GM21423 (cell line): ENCODE measurements at regions not wholly inside any gene's neighbourhood (a gene's known extent, or its start where the extent isn't known, plus 50 kb on each side); places are given as distances from the start of the nearest gene placed in this dataset.

Source experiments
- ATAC-seq: cut with Tn5 transposase; IDR thresholded peaks from one replicate; pipeline ENCODE4 v1.9.1; 2021; ENCODE audit warnings: mild to moderate bottlenecking, moderate library complexity; ENCODE audit not compliant: unreplicated experiment

GRCh38 chr15:95522533-95522932, 808.0 kb upstream of the NR2F2 start:
- no peak for ATAC-seq

- ATAC-seq, result no peak
These were observed 801.6 kb upstream of the NR2F2 start for GRCh38 chr15:95528920-95529319.

DNA sequence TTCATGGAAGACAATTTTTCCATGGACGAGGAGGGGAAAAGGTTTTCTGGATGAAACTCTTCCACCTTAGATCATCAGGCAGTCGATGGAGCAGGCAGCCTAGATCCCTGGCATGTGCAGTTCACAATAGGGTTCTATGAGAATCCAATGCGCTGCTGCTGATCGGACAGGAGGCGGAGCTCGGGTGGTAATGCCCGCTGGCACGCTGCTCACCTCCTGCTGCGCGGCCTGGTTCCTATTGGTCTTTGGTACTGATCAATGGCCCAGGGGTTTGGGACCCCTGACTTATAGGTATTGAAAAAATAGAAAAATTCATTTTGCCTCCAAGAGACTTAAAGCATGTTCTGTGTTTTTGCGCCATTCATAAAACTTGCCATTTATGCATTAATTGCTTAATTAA, 793.9 kb upstream of the NR2F2 start:
- ATAC-seq, result no peak

GRCh38 chr15:95538693-95539092, 791.8 kb upstream of the NR2F2 start:
- ATAC-seq, result no peak

GRCh38 chr15:95541301-95541700, 789.2 kb upstream of the NR2F2 start:
- ATAC-seq, result no peak

DNA sequence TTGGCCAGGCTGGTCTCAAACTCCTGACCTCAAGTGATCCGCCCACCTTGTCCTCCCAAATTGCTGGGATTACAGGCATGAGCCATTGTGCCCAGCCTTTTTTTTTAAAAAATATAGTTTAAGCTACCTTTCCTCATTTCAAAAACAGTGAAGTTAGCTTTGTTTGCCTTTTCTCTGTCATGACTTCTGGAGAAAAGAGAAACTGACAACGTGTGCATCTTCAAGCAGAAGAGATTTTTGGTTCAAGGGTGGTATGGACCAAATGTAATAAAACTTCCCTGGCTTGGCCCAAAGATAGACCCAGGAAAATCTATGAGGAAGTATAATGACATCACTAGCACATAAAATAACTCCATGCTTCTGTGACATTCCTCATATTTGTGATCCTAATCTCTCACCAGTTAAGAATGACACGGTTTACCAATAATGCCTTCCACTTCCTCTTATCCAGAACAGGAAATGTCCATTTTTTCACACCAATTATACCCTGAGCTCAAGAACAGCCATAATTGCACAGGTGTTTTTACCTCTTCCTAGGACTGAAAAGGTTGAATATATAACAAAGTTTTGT, 781.2 kb upstream of the NR2F2 start:
- ATAC-seq, result no peak

GRCh38 chr15:95550702-95551101, 779.8 kb upstream of the NR2F2 start:
- no peak for ATAC-seq

DNA sequence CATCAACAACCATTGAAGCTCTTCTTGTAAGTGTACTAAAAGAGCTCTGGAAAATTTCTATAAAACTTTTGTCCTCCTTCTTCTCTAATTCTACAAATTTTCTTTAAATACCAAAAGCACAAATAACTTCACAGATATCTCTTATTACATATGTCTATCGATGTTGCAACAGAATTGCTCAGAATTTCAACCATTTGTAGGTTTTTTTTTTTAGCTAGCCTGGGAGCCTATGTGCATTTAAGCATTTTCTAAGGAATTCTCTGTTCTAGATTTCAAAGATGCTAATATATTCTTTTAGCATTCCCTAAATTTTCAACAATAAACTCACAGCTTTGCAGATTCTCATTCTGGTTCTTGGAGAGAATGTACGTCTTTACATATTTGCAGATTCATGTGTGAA, 774.3 kb upstream of the NR2F2 start:
- no peak for ATAC-seq

DNA sequence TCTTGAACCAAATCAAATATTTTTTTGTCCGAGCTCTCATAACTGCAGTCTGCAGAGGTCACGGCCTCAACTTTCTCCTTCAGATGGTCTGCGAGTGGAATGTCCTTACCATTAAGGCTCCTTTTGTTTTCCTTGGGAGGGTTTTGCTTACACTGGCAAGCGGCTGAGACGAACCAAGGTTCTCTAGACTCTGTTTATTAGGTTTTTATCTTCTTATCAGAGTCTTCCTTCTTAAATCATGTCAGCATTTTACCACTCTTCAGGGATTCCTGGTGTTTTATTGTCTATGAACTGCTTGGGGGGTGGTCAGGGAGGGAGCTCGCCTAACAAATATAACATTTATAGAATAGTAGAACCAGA, 773.7 kb upstream of the NR2F2 start:
- no peak for ATAC-seq

DNA sequence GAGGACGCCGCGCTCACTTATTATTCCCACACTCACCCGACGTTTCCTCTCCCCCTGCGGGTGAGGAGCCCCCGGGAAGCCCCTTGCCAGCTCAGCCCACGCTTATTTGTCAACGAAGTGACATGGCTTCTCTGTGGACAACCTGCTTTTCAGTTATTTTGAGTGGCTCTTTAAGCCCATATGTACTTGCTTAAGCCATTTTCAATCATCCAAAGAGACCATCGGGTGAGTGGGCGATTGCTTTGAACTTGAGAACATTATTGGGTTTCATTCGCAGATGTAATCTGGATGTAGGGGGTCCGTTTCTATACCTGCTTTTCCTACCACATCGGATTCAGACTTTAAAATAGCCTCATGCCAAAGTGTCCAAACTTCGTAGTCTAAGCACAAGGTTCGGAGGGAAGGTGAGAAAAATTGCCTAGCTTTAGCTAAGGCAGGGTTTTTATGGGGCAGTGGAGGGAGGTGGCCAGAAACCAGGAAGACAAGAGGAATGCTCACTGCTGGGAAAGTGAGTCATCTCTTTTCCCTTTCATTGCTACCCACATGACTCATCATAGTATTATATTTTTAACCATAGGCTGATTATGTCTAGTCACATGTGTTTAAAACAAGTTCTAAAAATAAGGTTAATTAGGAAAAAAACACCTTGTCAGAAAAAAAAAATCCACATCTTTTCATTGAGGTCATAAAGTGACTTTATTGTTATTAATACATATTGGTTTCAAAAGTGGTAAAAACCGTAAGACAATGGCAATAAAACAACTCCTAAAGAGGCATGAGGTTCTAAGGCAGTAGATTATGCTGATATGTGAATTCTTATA, 773.1 kb upstream of the NR2F2 start:
- no peak for ATAC-seq

DNA sequence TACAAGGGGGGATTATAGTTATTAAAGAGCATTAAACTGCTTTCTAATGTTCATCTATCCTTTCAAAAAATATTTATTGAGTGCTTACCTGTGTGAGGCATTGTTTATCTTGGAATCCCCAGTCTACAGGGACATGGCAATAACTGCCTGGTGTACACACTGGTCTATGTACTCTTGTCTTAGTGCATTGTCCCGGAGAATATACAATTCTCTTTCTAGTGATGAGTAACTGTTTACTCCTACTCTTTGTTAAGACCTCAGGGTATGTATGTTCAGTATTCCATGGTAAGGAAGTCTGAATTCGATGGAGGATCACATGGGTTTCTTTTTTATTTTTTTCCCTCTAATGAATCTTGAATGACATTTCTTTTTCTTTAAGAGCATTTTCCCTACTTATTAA, 772.4 kb upstream of the NR2F2 start:
- ATAC-seq, result no peak

DNA sequence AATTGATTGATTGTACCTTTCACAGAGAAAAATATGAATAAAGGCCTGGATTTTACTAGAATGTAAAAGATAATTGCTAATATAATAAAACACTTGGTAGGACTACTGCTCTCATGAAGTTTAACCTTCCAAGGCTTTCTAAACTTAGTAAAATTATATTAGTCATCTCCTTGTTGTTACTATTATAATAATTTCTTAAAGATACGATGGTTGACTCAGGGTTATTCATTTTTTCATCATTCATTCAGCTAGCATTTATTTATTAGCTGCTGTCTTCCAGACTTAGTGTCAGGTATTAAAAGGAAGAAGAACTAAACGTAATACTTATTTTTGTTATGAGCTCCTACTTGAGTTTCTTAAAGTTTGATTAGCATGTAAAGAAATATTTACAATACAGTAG, 771.6 kb upstream of the NR2F2 start:
- ATAC-seq, result no peak

DNA sequence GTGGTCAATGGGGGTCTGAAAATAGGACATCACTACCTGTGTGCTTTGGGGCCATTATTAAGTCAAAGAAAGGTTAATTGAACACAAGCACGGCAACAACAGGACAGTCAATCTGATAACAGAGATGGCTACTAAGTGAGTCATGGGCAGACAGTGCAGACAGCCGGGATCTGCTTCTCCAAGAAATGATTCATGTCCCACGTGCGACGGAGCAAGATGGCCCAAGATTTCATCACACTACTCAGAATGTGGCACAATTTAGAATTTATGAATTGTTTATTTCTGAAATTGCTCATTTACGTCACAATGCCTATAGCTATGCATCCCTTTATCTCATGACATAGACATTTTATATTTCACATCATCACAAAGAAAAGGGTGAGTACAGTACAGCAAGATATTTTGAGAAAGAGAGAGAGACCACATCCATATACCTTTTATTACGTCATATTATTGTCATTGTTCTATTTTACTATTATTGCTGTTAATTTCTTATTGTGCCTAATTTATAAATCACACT, 770.6 kb upstream of the NR2F2 start:
- ATAC-seq, result no peak

DNA sequence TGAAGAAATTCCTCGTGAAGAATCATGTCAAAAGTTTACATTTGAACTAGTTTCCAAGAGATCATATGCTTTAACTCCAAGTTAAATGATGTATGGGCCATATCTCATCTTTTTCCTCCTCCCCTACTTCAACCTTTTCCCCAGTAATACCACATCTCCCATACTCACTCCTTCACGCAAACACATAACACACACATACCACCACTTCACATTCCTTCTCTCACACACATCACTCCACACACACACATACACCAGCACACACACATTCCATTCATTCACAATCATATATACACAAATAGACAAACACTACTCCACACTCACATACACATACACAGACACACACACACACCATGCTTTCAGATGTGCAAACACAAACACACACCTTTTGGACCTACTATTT, 769.0 kb upstream of the NR2F2 start:
- ATAC-seq, result no peak

GRCh38 chr15:95563634-95564033, 766.9 kb upstream of the NR2F2 start:
- no peak for ATAC-seq

GRCh38 chr15:95565016-95565600, 765.4 kb upstream of the NR2F2 start:
- no peak for ATAC-seq

GRCh38 chr15:95565690-95566089, 764.8 kb upstream of the NR2F2 start:
- ATAC-seq, result no peak

DNA sequence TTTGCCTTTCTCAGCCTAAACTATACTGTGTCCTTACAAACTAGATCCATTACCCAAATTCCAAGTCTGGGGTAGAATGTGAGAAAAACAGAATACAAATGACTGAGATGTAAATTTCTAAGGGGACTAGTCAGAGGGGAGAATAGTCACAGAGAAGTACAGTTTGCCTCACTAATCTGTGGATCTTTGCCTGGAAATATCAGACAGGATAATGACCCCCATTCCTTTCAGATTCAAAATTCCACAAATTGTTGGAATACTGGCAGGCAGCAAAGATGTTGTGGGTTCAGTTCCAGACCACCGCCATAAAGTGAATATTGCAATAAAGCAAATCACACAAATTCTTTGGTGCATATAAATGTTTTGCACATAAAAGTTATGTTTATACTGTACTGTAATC, 762.8 kb upstream of the NR2F2 start:
- ATAC-seq, result no peak

DNA sequence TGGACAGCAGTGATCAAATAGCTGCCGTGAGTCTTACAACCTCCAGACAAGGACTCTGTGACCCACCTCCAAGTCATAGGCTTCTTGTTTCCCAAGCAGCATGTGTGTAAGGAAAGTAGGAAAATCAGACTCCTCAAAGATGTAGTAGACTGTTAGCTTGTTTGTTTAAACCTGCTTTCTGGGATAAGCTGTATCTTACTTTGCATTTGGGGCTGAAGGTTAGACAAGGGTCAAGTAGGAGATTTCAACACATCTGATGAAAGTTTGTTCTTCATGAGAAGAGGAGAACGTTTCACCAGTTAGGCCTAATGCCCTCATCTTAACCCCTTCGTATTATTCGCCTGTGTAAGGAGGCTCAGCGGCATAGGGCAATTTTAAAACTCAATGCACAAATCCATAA, 756.4 kb upstream of the NR2F2 start:
- ATAC-seq, result no peak

DNA sequence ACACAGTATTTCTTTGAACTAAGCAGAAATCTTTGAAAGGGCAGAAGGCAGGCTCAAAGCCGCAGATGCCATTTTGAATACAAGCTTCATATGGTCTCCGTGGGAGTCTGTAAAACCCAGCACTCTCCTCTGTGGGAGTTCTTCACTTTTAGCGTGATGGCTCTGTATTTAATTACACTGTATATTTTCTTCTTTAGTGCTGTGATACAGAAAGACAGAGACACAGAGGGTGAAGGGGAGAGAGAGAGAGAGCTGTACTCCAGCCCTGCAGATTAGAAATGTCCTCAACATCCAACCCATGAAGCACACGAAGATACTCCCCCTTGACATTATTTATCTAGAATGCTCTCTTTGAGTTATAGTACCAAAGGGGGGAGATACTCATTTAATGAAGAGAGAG, 752.6 kb upstream of the NR2F2 start:
- no peak for ATAC-seq

GRCh38 chr15:95580121-95580520, 750.4 kb upstream of the NR2F2 start:
- ATAC-seq, result no peak

GRCh38 chr15:95581595-95581994, 748.9 kb upstream of the NR2F2 start:
- ATAC-seq, result no peak
